CD4-positive, alpha-beta T cell treated with Interleukin-6 for 4 hours (primary cell): ENCODE measurements at regions not wholly inside any gene's neighbourhood (a gene's known extent, or its start where the extent isn't known, plus 50 kb on each side); places are given as distances from the start of the nearest gene placed in this dataset.
"Not testable (repeated sequence)": the region's sequence is repeated elsewhere in the genome, so short reads cannot be mapped to it uniquely, and the experiment has no call there.

Experiments
- DNase-seq: peaks from one replicate; pipeline ENCODE4 v3.0.0-alpha.2; 2020; ENCODE audit warnings: mixed read lengths

GRCh38 chr9:29475471-29475870, 1902.2 kb upstream of the C9orf72 start:
- no peak for DNase-seq

GRCh38 chr9:29511680-29512079, 1938.4 kb upstream of the C9orf72 start:
- DNase-seq = no peak

- DNase-seq = no peak
Observed at GRCh38 chr9:29514336-29514735, 1941.1 kb upstream of the C9orf72 start.

- no peak for DNase-seq
Observed at GRCh38 chr9:29514862-29515261, 1941.6 kb upstream of the C9orf72 start.

GRCh38 chr9:29548436-29548835, 1975.2 kb upstream of the C9orf72 start:
- no peak for DNase-seq

GRCh38 chr9:29555502-29555901, 1982.2 kb upstream of the C9orf72 start:
- DNase-seq = no peak

- no peak for DNase-seq
Observed at GRCh38 chr9:29556317-29556716, 1983.0 kb upstream of the C9orf72 start.

- DNase-seq = no peak
Observed at GRCh38 chr9:29556746-29557145, 1983.5 kb upstream of the C9orf72 start.

GRCh38 chr9:29564564-29564963, 1991.3 kb upstream of the C9orf72 start:
- DNase-seq = no peak

- no peak for DNase-seq
Observed at GRCh38 chr9:29575219-29575618, 2001.9 kb upstream of the C9orf72 start.

- no peak for DNase-seq
Observed at GRCh38 chr9:29588361-29588760, 2015.1 kb upstream of the C9orf72 start.

- DNase-seq = no peak
Observed at GRCh38 chr9:29609282-29609681, 2036.0 kb upstream of the C9orf72 start.

- no peak for DNase-seq
Observed at GRCh38 chr9:29613773-29614172, 2040.5 kb upstream of the C9orf72 start.

GRCh38 chr9:29616844-29617243, 2043.6 kb upstream of the C9orf72 start:
- no peak for DNase-seq

- no peak for DNase-seq
Observed at GRCh38 chr9:29625292-29625731, 2052.0 kb upstream of the C9orf72 start.

GRCh38 chr9:29625931-29626330, 2052.7 kb upstream of the C9orf72 start:
- DNase-seq = no peak

GRCh38 chr9:29628856-29629255, 2055.6 kb upstream of the C9orf72 start:
- not testable (repeated sequence) for DNase-seq

GRCh38 chr9:29637471-29638237, 2064.4 kb upstream of the C9orf72 start:
- DNase-seq = no peak

- DNase-seq = no peak
Observed at GRCh38 chr9:29640507-29640906, 2067.2 kb upstream of the C9orf72 start.

GRCh38 chr9:29644514-29644913, 2071.2 kb upstream of the C9orf72 start:
- DNase-seq = no peak

- DNase-seq = no peak
Observed at GRCh38 chr9:29647451-29647850, 2074.2 kb upstream of the C9orf72 start.

- DNase-seq = no peak
Observed at GRCh38 chr9:29648132-29648531, 2074.9 kb upstream of the C9orf72 start.

- no peak for DNase-seq
Observed at GRCh38 chr9:29648601-29649000, 2075.3 kb upstream of the C9orf72 start.

- DNase-seq = no peak
Observed at GRCh38 chr9:29656641-29657406, 2083.5 kb upstream of the C9orf72 start.
